ENCODE measurements at regions not wholly inside any gene's neighbourhood (a gene's known extent, or its start where the extent isn't known, plus 50 kb on each side); places are given as distances from the start of the nearest gene placed in this dataset.

DNA sequence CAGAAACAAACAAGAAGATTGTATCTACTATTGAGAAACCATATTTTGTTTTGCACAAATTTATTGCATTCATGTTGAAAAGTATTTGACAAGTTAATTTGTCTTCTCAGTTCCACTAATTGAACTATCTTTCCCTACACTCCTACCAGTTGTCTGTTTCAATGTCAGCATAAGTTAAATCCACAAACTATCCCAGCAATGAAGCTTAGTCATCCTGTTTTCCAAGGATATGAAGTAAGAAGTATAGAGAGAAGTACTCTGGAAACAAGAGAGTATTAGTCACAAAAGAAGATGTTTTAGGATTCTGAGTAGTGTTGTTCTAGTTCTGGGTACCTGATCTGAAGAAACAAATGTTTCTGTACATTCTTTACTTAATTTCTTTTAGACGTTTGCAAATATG lies 261.6 kb upstream of the ZNF804A start:
- TF ChIP-seq POLR2AphosphoS5 (IDR thresholded peaks at IDR 0.05; ENCODE audit: insufficient read depth in 1 of 2, low read depth in 1 of 2): no peak
- TF ChIP-seq, protein P1, sequence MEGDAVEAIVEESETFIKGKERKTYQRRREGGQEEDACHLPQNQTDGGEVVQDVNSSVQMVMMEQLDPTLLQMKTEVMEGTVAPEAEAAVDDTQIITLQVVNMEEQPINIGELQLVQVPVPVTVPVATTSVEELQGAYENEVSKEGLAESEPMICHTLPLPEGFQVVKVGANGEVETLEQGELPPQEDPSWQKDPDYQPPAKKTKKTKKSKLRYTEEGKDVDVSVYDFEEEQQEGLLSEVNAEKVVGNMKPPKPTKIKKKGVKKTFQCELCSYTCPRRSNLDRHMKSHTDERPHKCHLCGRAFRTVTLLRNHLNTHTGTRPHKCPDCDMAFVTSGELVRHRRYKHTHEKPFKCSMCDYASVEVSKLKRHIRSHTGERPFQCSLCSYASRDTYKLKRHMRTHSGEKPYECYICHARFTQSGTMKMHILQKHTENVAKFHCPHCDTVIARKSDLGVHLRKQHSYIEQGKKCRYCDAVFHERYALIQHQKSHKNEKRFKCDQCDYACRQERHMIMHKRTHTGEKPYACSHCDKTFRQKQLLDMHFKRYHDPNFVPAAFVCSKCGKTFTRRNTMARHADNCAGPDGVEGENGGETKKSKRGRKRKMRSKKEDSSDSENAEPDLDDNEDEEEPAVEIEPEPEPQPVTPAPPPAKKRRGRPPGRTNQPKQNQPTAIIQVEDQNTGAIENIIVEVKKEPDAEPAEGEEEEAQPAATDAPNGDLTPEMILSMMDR (IDR thresholded peaks at IDR 0.05): no peak
- no peak for TF ChIP-seq POLR2A (IDR thresholded peaks at IDR 0.05)

Measured in vagina (tissue), 2 donors.